Keratinocyte (primary cell): ENCODE measurements at regions not wholly inside any gene's neighbourhood (a gene's known extent, or its start where the extent isn't known, plus 50 kb on each side); places are given as distances from the start of the nearest gene placed in this dataset.

Source experiments
- DNase-seq: peaks from one replicate; pipeline ENCODE4 v3.0.0-alpha.2; 2011; ENCODE audit warnings: low read depth, missing footprints, low spot score
- FAIRE-seq: peaks from 2 replicates; lab custom pipeline; 2011; peaks lifted over from hg19 to GRCh38; lab: Jason Lieb, UNC
- H2AFZ ChIP-seq: 2 replicates; pipeline ENCODE4 v1.6.0; 2012; ENCODE audit warnings: low read length, control low read depth, inconsistent platforms; ENCODE audit not compliant: control insufficient read depth
- H3K27ac ChIP-seq: 2 replicates; pipeline ENCODE4 v1.5.1; 2011; ENCODE audit warnings: low read length; ENCODE audit not compliant: control insufficient read depth, insufficient read depth
- H3K27me3 ChIP-seq: 3 replicates; pipeline ENCODE4 v1.6.0; 2011; ENCODE audit warnings: low read length; ENCODE audit not compliant: control insufficient read depth, insufficient read depth; ENCODE audit errors: extremely low read depth
- H3K36me3 ChIP-seq, 2 experiments: 2 replicates in 1 of 2; 3 replicates in 1 of 2; pipeline ENCODE4 v1.5.1; 2011; ENCODE audit warnings: low read length in 2 of 2, mild to moderate bottlenecking in 1 of 2; ENCODE audit not compliant: control insufficient read depth in 2 of 2, insufficient read depth in 2 of 2; ENCODE audit errors: extremely low read depth in 1 of 2
- H3K4me1 ChIP-seq: 3 replicates; pipeline ENCODE4 v1.5.1; 2011; ENCODE audit warnings: low read length; ENCODE audit not compliant: control insufficient read depth, insufficient read depth; ENCODE audit errors: extremely low read depth
- H3K4me2 ChIP-seq: 3 replicates; pipeline ENCODE4 v1.6.0; 2011; ENCODE audit warnings: low read depth, low read length; ENCODE audit not compliant: control insufficient read depth, insufficient read depth; ENCODE audit errors: extremely low read depth
- H3K4me3 ChIP-seq, 3 experiments: fragments of 200-600 bp in 1 of 3; sonication (generic) in 1 of 3; 2 replicates in 2 of 3; 3 replicates in 1 of 3; pipeline ENCODE4 v1.5.1; 2011 to 2016; ENCODE audit warnings: low read length in 3 of 3, mild to moderate bottlenecking in 3 of 3, control low read depth in 2 of 3, inconsistent platforms in 1 of 3, low read depth in 1 of 3, mixed read lengths in 1 of 3, mixed run types in 1 of 3, moderate library complexity in 1 of 3; ENCODE audit not compliant: control insufficient read depth in 2 of 3, insufficient read depth in 2 of 3; ENCODE audit errors: extremely low read depth in 1 of 3
- H3K79me2 ChIP-seq: 2 replicates; pipeline ENCODE4 v1.6.0; 2012; ENCODE audit warnings: low read length; ENCODE audit not compliant: control insufficient read depth, insufficient read depth
- H3K9ac ChIP-seq: 3 replicates; pipeline ENCODE4 v1.6.0; 2011; ENCODE audit warnings: low read length; ENCODE audit not compliant: control insufficient read depth, insufficient read depth; ENCODE audit errors: extremely low read depth
- H3K9me1 ChIP-seq: 3 replicates; pipeline ENCODE4 v1.6.0; 2011; ENCODE audit warnings: low read length; ENCODE audit not compliant: control insufficient read depth, insufficient read depth; ENCODE audit errors: extremely low read depth
- H3K9me3 ChIP-seq: 2 replicates; pipeline ENCODE4 v1.5.1; 2012; ENCODE audit warnings: low read depth, low read length; ENCODE audit not compliant: control insufficient read depth
- H4K20me1 ChIP-seq: 3 replicates; pipeline ENCODE4 v1.6.0; 2011; ENCODE audit warnings: low read length; ENCODE audit not compliant: control insufficient read depth, insufficient read depth; ENCODE audit errors: extremely low read depth
- CTCF ChIP-seq, 3 experiments: IDR thresholded peaks in 1 of 3; conservative IDR thresholded peaks in 1 of 3; optimal IDR thresholded peaks in 1 of 3; 2 replicates in 2 of 3; 3 replicates in 1 of 3; pipeline versions ENCODE3 to v1.5.1; 2011; ENCODE audit warnings: low read length in 3 of 3, mild to moderate bottlenecking in 3 of 3, moderate library complexity in 2 of 3, control low read depth in 1 of 3, inconsistent platforms in 1 of 3; ENCODE audit not compliant: insufficient read depth in 2 of 3; ENCODE audit errors: extremely low read depth in 1 of 3
- EZH2 ChIP-seq: IDR thresholded peaks from one replicate; pipeline ENCODE4 v1.6.1; 2012; ENCODE audit warnings: inconsistent platforms, mild to moderate bottlenecking, low read length, moderate library complexity
- dilution Hi-C: fragments of 300-500 bp; cut with MboI; formaldehyde crosslinking; loops from one replicate; pipeline ENCODE4 v1.7.0; 2020; ENCODE audit warnings: low sequenced_read_pairs; ENCODE audit not compliant: extremely low pct_ligation_motif_present

GRCh38 chr14:84228702-84229101, 1301.2 kb upstream of the FLRT2 start:
- Histone ChIP-seq H3K36me3 (no peaks in the 10 kb centered on the region), H3K79me2 (no peaks in the 10 kb centered on the region), H3K9ac (no peak overlapping the region), H3K27ac (no peak overlapping the region), H3K9me3 (no peaks in the 10 kb centered on the region), H3K9me1 (no peaks in the 10 kb centered on the region), H3K4me1 (no peaks in the 10 kb centered on the region), H2AFZ (no peak overlapping the region), H3K4me3 (no peak overlapping the region), H3K27me3 (no peaks in the 10 kb centered on the region), H4K20me1 (no peaks in the 10 kb centered on the region), H3K4me2 (no peak overlapping the region)
- dilution Hi-C loops, result no loop called here
- DNase-seq (no peak), FAIRE-seq (no peak)
- TF ChIP-seq CTCF (optimal IDR thresholded peaks at IDR 0.05 in 1 of 3, IDR thresholded peaks at IDR 0.05 in 1 of 3, conservative IDR thresholded peaks at IDR 0.05 in 1 of 3; ENCODE audit: extremely low read depth in 1 of 3, insufficient read depth in 2 of 3, low read length in 3 of 3), result no peak
- TF ChIP-seq EZH2, result no peak

- dilution Hi-C loops, result no loop called here
- Histone ChIP-seq H3K27ac (no peak overlapping the region), H3K4me3 (no peak overlapping the region), H4K20me1 (no peaks in the 10 kb centered on the region), H3K27me3 (no peaks in the 10 kb centered on the region), H3K9me1 (no peaks in the 10 kb centered on the region), H3K4me1 (no peaks in the 10 kb centered on the region), H3K9ac (no peak overlapping the region), H2AFZ (no peak overlapping the region), H3K4me2 (no peak overlapping the region), H3K9me3 (no peaks in the 10 kb centered on the region), H3K36me3 (no peaks in the 10 kb centered on the region), H3K79me2 (no peaks in the 10 kb centered on the region)
- no peak for TF ChIP-seq CTCF (optimal IDR thresholded peaks at IDR 0.05 in 1 of 3, IDR thresholded peaks at IDR 0.05 in 1 of 3, conservative IDR thresholded peaks at IDR 0.05 in 1 of 3; ENCODE audit: extremely low read depth in 1 of 3, insufficient read depth in 2 of 3, low read length in 3 of 3)
- no peak for TF ChIP-seq EZH2
- DNase-seq (no peak), FAIRE-seq (peak; percentile 32)
Measured at GRCh38 chr14:84234281-84234680, 1295.7 kb upstream of the FLRT2 start.
